HG03039 (cell line): ENCODE measurements at regions not wholly inside any gene's neighbourhood (a gene's known extent, or its start where the extent isn't known, plus 50 kb on each side); places are given as distances from the start of the nearest gene placed in this dataset.
"Not testable (repeated sequence)": the region's sequence is repeated elsewhere in the genome, so short reads cannot be mapped to it uniquely, and the experiment has no call there.

Source experiments
- ATAC-seq: cut with Tn5 transposase; IDR thresholded peaks from one replicate; pipeline ENCODE4 v1.9.1; 2021; ENCODE audit warnings: mild to moderate bottlenecking, moderate library complexity; ENCODE audit not compliant: unreplicated experiment

GRCh38 chr5:60519372-60519771 is 180.6 kb downstream of the DEPDC1B start:
- no peak for ATAC-seq

- ATAC-seq = no peak
Measured at GRCh38 chr5:60517850-60518249, 182.1 kb downstream of the DEPDC1B start.

GRCh38 chr5:60517094-60517694 is 182.8 kb downstream of the DEPDC1B start:
- no peak for ATAC-seq

GRCh38 chr5:60516688-60517087 is 183.3 kb downstream of the DEPDC1B start:
- no peak for ATAC-seq

GRCh38 chr5:60514152-60514551 is 185.8 kb downstream of the DEPDC1B start:
- ATAC-seq = no peak

GRCh38 chr5:60512117-60512516 is 187.8 kb downstream of the DEPDC1B start:
- no peak for ATAC-seq

GRCh38 chr5:60510663-60511062 is 189.3 kb downstream of the DEPDC1B start:
- no peak for ATAC-seq

GRCh38 chr5:60510049-60510448 is 189.9 kb downstream of the DEPDC1B start:
- no peak for ATAC-seq

- no peak for ATAC-seq
Measured at GRCh38 chr5:60509519-60509918, 190.4 kb downstream of the DEPDC1B start.

GRCh38 chr5:60507687-60508086 is 192.3 kb downstream of the DEPDC1B start:
- no peak for ATAC-seq

- ATAC-seq = no peak
Measured at GRCh38 chr5:60505373-60506171, 194.4 kb downstream of the DEPDC1B start.

- peak; percentile 83 for ATAC-seq
Measured at GRCh38 chr5:60504342-60504741, 195.6 kb downstream of the DEPDC1B start.

GRCh38 chr5:60503771-60504170 is 196.2 kb downstream of the DEPDC1B start:
- ATAC-seq = peak; percentile 83

- no peak for ATAC-seq
Measured at GRCh38 chr5:60497706-60498500, 202.1 kb downstream of the DEPDC1B start.

GRCh38 chr5:60495644-60496520 is 204.1 kb downstream of the DEPDC1B start:
- ATAC-seq = no peak

GRCh38 chr5:60494635-60495034 is 205.3 kb downstream of the DEPDC1B start:
- peak; percentile 56 for ATAC-seq

GRCh38 chr5:60494144-60494543 is 205.8 kb downstream of the DEPDC1B start:
- no peak for ATAC-seq

GRCh38 chr5:60493372-60493771 is 206.6 kb downstream of the DEPDC1B start:
- ATAC-seq = no peak

GRCh38 chr5:60492958-60493357 is 207.0 kb downstream of the DEPDC1B start:
- no peak for ATAC-seq

- not testable (repeated sequence) for ATAC-seq
Measured at GRCh38 chr5:60492358-60492757, 207.6 kb downstream of the DEPDC1B start.
